NCI-H1092 treated with DMSO at 0.1 percent for 48 hours (cell line): ENCODE measurements at regions not wholly inside any gene's neighbourhood (a gene's known extent, or its start where the extent isn't known, plus 50 kb on each side); places are given as distances from the start of the nearest gene placed in this dataset.
"Not testable (repeated sequence)": the region's sequence is repeated elsewhere in the genome, so short reads cannot be mapped to it uniquely, and the experiment has no call there.

Experiments
- DNase-seq: peaks from one replicate; lab custom pipeline; 2025; lab: John Stamatoyannopoulos, UW

- not testable (repeated sequence) for DNase-seq
These were observed 206.4 kb upstream of the PRKX start for GRCh38 chrX:3919668-3920423.

DNA sequence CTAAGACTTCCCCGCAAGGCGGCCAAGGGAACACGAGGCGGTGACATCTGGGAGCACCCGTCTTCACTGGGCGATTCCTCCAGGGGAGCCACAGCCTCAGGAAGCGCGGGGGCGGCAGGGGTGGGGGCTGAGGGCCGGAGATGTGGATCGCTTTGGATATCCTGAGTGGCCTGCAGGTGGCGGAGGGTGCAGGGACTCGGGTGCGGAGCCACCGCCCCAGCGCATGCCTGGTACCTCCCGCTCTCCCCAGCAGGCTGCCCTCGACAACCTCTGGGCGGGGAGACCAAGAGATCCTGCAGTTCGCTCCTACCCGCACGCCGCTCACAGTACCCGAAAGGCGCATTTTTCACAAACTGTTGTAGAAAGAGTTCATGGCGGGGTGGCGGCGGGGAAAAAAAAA, 201.4 kb upstream of the PRKX start:
- DNase-seq: not testable (repeated sequence)

- DNase-seq: not testable (repeated sequence)
These were observed 200.6 kb upstream of the PRKX start for GRCh38 chrX:3914059-3914458.

- not testable (repeated sequence) for DNase-seq
These were observed 197.6 kb upstream of the PRKX start for GRCh38 chrX:3911012-3911411.

- DNase-seq: not testable (repeated sequence)
These were observed 197.2 kb upstream of the PRKX start for GRCh38 chrX:3910611-3911010.

GRCh38 chrX:3905522-3906258, 192.2 kb upstream of the PRKX start:
- not testable (repeated sequence) for DNase-seq

- DNase-seq: not testable (repeated sequence)
These were observed 188.8 kb upstream of the PRKX start for GRCh38 chrX:3902222-3902621.

- DNase-seq: not testable (repeated sequence)
These were observed 183.3 kb upstream of the PRKX start for GRCh38 chrX:3896755-3897154.

- not testable (repeated sequence) for DNase-seq
These were observed 169.1 kb upstream of the PRKX start for GRCh38 chrX:3882553-3882920.

DNA sequence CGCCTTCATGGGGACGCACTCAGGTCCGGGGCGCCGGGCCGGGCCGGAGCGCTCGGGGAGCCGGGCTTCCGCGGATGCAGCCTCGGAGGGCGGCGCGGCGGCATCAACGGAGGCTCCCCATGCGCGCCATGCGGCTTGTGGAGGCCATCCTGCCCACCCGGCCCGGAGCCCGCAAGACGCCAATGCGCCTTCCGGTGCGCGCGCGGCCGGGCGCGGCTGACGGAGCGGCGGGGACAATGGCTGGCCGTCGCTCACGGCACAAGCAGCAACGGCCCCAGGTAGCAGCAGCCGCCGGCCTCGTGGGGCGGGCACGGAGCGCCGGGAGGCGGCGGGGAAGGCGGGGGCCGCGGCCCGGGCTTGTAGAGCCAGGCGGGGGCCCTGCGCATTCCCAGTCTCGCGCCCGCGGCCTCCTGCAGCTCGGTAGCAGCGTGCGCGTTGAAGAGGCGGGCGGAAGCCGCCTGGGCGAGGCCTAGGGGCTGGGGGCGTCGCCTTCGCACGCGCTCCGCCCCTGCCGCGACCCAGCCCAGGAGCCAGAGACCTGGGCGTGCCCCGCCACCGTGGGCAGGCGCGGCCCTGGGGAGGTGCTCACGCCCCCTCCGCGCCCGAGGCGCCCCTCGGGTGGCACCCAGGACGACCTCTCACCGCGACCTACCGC, 168.6 kb upstream of the PRKX start:
- not testable (repeated sequence) for DNase-seq

DNA sequence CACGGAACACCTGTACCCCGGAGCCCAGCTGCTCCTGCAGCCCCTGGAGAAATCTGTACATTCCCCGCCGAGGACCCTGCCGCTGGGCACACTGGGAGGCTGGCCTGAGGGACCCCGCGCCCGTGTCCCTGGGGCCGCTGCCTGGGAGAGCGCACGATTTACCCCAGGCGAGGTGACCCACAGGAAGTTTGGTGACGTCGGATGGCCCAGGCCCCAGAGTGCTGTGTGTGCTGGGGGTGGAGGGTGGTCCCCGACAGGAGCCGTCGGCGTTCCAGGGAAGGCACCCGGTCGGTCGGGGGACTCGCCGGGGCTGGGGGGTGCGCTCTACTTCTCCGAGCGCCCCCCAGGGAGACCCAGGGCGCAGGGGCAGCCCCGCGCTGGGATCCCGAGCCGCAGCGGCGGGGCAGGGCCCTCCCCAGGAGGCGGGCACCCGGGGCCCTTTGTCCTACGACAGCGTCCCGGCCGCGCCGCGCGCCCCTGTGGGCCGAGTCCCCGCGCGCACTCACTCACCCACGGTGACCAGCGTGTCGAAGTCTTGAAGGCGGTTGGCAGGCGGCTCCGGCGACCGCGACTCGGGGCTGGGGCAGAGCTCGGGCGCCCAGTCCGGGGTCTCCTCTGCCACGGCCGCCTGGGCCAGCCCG, 167.9 kb upstream of the PRKX start:
- DNase-seq: not testable (repeated sequence)

DNA sequence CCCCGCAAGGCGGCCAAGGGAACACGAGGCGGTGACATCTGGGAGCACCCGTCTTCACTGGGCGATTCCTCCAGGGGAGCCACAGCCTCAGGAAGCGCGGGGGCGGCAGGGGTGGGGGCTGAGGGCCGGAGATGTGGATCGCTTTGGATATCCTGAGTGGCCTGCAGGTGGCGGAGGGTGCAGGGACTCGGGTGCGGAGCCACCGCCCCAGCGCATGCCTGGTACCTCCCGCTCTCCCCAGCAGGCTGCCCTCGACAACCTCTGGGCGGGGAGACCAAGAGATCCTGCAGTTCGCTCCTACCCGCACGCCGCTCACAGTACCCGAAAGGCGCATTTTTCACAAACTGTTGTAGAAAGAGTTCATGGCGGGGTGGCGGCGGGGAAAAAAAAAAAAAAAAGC, 162.9 kb upstream of the PRKX start:
- not testable (repeated sequence) for DNase-seq

- DNase-seq: not testable (repeated sequence)
These were observed 162.2 kb upstream of the PRKX start for GRCh38 chrX:3875638-3876037.

- not testable (repeated sequence) for DNase-seq
These were observed 158.9 kb upstream of the PRKX start for GRCh38 chrX:3872226-3872879.

- not testable (repeated sequence) for DNase-seq
These were observed 153.8 kb upstream of the PRKX start for GRCh38 chrX:3867067-3867831.

DNA sequence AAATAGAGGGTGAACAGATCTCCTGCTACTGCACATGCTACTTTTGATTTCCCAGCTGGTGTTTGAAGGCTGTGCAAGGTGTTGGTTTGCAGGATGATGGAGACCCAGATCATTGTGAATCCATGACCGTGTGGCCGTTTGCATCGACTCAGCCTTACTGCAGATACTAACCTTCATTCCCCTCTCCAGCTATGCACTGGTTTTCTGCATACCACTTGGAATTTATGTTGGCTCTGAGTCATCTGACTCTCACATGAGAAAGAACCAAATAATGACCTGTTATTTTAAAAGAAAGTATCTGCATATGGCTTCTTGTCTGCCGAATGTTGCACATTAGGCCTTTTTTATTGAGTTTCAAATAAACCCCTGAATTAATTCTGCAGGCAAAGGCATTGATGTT, 144.9 kb upstream of the PRKX start:
- DNase-seq: not testable (repeated sequence)

DNA sequence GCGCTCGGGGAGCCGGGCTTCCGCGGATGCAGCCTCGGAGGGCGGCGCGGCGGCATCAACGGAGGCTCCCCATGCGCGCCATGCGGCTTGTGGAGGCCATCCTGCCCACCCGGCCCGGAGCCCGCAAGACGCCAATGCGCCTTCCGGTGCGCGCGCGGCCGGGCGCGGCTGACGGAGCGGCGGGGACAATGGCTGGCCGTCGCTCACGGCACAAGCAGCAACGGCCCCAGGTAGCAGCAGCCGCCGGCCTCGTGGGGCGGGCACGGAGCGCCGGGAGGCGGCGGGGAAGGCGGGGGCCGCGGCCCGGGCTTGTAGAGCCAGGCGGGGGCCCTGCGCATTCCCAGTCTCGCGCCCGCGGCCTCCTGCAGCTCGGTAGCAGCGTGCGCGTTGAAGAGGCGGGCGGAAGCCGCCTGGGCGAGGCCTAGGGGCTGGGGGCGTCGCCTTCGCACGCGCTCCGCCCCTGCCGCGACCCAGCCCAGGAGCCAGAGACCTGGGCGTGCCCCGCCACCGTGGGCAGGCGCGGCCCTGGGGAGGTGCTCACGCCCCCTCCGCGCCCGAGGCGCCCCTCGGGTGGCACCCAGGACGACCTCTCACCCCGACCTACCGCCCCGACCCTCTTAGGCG, 130.2 kb upstream of the PRKX start:
- not testable (repeated sequence) for DNase-seq

DNA sequence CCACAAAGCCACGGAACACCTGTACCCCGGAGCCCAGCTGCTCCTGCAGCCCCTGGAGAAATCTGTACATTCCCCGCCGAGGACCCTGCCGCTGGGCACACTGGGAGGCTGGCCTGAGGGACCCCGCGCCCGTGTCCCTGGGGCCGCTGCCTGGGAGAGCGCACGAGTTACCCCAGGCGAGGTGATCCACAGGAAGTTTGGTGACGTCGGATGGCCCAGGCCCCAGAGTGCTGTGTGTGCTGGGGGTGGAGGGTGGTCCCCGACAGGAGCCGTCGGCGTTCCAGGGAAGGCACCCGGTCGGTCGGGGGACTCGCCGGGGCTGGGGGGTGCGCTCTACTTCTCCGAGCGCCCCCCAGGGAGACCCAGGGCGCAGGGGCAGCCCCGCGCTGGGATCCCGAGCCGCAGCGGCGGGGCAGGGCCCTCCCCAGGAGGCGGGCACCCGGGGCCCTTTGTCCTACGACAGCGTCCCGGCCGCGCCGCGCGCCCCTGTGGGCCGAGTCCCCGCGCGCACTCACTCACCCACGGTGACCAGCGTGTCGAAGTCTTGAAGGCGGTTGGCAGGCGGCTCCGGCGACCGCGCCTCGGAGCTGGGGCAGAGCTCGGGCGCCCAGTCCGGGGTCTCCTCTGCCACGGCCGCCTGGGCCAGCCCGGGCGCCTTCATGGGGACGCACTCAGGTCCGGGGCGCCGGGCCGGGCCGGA, 129.5 kb upstream of the PRKX start:
- DNase-seq: not testable (repeated sequence)

DNA sequence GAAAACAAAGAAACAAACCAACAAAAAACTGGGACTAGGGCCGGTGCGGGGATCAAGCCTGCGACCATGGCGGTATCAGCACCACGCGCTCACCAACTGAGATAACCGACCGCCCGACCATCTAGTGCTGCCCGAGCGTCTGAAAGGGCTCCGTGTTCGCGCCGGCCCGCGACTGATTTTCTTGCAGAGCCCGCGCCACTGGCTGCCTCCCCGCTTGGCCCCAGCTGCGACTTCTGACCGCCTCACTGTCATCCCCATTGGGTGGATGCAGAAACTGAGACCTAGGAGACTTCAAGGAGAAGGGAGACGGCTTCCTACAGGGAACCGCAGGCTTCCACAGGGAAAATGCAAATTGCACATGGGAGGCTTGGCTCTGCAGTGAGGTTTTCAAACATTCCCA, 125.3 kb upstream of the PRKX start:
- not testable (repeated sequence) for DNase-seq
